Left lung (tissue), 4 donors: ENCODE measurements at regions not wholly inside any gene's neighbourhood (a gene's known extent, or its start where the extent isn't known, plus 50 kb on each side); places are given as distances from the start of the nearest gene placed in this dataset.

Experiments used
- ATAC-seq: fragments of 200-7000 bp; cut with Tn5 transposase; one replicate; pipeline ENCODE4 v1.9.1; 2020; ENCODE audit warnings: moderate library complexity
- DNase-seq, 4 donors: peaks; one replicate each; pipeline ENCODE4 v3.0.0-alpha.2; 2013 to 2020
- H3K27ac ChIP-seq, 2 donors: fragments of 200-600 bp; sonication (generic) in 1 of 2; one replicate each; pipeline versions ENCODE4 v1.5.0 to v1.8.0; 2020 to 2021
- H3K27me3 ChIP-seq, 2 donors: fragments of 200-600 bp; sonication (generic) in 1 of 2; one replicate each; pipeline versions ENCODE4 v1.5.0 to v1.8.0; 2020 to 2021
- H3K36me3 ChIP-seq, 2 donors: fragments of 200-600 bp; sonication (generic) in 1 of 2; one replicate each; pipeline versions ENCODE4 v1.5.0 to v1.8.0; 2020 to 2021
- H3K4me1 ChIP-seq, 2 donors: fragments of 200-600 bp; one replicate each; pipeline ENCODE4 v1.8.0; 2021
- H3K4me3 ChIP-seq, 2 donors: fragments of 200-600 bp; sonication (generic) in 1 of 2; one replicate each; pipeline versions ENCODE4 v1.5.0 to v1.8.0; 2020 to 2021; ENCODE audit warnings: mild to moderate bottlenecking in 1 of 2
- H3K9me3 ChIP-seq, 2 donors: fragments of 200-600 bp; sonication (generic) in 1 of 2; one replicate each; pipeline versions ENCODE4 v1.5.0 to v1.8.0; 2020 to 2021
- CTCF ChIP-seq, 2 donors: fragments of 200-600 bp; sonication (generic) in 1 of 2; IDR thresholded peaks; one replicate each; pipeline versions ENCODE4 v1.5.0 to v1.8.0; 2021; ENCODE audit warnings: antibody characterized with exemption in 2 of 2
- intact Hi-C, 2 donors: fragments of 100-400 bp; cut with DNase I; formaldehyde crosslinking; loops; one replicate each; pipeline versions ENCODE4 v1.11.2 to v1.14.2; 2022
- donor health status: DM: no; HTN: yes; CAD: no.
- donor health status: DM: no; HTN: no; CAD: no.

- Histone ChIP-seq H3K27ac (no peak overlapping the region), H3K36me3 (no peaks in the 10 kb centered on the region), H3K4me3 (no peak overlapping the region), H3K9me3 (peaks cover 0 to 5% of the 10 kb centered on the region in 2 donors), H3K27me3 (peaks cover 0 to 35% of the 10 kb centered on the region in 2 donors), H3K4me1 (no peaks in the 10 kb centered on the region)
- DNase-seq: no peak
- ATAC-seq: no peak
- no peak for TF ChIP-seq CTCF (IDR thresholded peaks at IDR 0.05)
- intact Hi-C loops: no loop called here
Measured at GRCh38 chr1:29777522-29777921, 541.2 kb downstream of the PTPRU start.

DNA sequence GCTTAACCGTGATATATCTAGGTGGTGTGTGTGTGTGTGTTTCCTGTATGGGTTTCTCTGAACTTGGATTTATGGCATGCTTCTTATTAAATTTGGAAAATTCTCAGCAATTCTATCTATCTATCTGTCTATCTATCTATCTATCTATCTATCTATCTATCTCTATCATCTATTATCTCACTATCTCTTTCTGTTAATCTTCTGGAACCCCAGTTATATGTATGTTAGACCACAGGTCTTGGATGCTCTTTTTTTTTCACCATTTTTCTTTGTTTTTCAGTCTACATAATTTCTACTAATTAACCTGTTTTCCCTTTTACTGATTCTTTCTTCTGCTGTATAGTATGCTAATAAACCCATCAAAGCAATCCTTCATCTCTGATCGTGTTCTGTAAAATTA, 538.0 kb downstream of the PTPRU start:
- no peak overlapping the region for H3K27ac ChIP-seq
- H3K27me3 ChIP-seq: peaks cover 0 to 15% of the 10 kb centered on the region in 2 donors
- H3K4me3 ChIP-seq: no peak overlapping the region
- ATAC-seq: no peak
- no peak for TF ChIP-seq CTCF (IDR thresholded peaks at IDR 0.05)
- H3K4me1 ChIP-seq: no peaks in the 10 kb centered on the region
- no peak for DNase-seq
- peaks cover 0 to 5% of the 10 kb centered on the region in 2 donors for H3K9me3 ChIP-seq
- intact Hi-C loops: no loop called here
- H3K36me3 ChIP-seq: no peaks in the 10 kb centered on the region

DNA sequence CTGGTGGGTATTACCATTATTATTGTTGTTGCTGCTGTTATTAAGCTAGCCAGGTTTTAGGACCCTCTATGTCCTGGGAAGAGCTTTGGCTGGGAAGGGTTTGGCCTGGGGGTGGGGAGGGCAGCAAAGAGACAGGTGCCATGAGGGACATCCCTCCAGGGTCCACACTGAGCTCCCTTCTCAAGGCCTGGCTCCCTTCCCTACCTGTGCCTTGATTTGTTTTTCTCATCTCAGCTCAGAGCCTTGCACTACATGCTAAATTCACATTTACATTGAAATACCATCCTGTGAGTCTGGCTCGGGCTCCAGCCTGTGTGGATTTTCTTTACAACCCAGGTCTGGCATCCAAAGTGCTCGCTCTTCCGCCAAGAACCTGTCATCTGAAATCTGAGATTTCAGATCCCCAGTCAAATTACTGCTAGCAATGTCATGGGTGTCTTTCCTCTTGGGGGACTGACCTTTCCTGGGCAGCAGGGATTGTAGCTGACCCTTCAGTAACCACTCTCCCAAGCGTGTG, 536.3 kb downstream of the PTPRU start:
- no peaks in the 10 kb centered on the region for H3K4me1 ChIP-seq
- TF ChIP-seq CTCF (IDR thresholded peaks at IDR 0.05): no peak
- H3K4me3 ChIP-seq: no peak overlapping the region
- H3K9me3 ChIP-seq: peaks cover 0 to 5% of the 10 kb centered on the region in 2 donors
- no peak for DNase-seq
- H3K27ac ChIP-seq: no peak overlapping the region
- H3K36me3 ChIP-seq: no peaks in the 10 kb centered on the region
- no peak for ATAC-seq
- peaks cover 0 to 13% of the 10 kb centered on the region in 2 donors for H3K27me3 ChIP-seq
- intact Hi-C loops: no loop called here

DNA sequence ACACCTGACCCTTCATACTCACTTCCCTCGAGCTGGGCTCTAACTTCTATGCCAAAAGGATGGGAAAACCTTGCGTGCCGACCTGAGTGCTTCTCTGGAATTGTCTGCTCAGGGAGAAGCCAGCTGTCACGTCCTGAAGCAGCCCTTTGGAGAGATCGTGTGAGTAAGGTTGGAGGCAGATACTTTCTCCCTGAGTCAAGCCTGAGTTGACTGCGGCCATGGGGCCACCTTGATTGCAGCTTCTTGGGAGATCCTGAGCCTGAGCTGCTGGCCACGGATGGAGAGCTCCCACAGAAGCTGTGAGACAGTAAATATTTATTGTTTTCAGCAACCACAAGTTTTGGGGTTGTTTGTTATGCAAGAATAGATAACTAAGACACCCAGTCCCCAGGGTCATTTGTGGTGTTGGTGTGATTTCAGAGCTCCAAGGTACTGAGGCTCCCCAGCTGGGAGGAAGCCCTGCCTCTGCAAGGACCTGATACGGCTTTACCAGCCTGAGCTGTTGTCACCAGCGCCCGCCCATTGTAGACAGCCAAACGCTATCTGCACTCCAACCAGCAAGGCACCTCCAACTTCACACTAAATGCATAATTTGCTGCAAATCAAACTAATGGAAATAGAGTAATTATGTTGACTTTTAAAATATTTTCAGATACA, 531.6 kb downstream of the PTPRU start:
- Histone ChIP-seq H3K27ac (no peak overlapping the region), H3K4me3 (no peak overlapping the region), H3K4me1 (no peaks in the 10 kb centered on the region), H3K27me3 (peaks cover 0 to 28% of the 10 kb centered on the region in 2 donors), H3K36me3 (no peaks in the 10 kb centered on the region), H3K9me3 (no peaks in the 10 kb centered on the region)
- intact Hi-C loops: no loop called here
- ATAC-seq (no peak), DNase-seq (no peak)
- TF ChIP-seq CTCF (IDR thresholded peaks at IDR 0.05): no peak

DNA sequence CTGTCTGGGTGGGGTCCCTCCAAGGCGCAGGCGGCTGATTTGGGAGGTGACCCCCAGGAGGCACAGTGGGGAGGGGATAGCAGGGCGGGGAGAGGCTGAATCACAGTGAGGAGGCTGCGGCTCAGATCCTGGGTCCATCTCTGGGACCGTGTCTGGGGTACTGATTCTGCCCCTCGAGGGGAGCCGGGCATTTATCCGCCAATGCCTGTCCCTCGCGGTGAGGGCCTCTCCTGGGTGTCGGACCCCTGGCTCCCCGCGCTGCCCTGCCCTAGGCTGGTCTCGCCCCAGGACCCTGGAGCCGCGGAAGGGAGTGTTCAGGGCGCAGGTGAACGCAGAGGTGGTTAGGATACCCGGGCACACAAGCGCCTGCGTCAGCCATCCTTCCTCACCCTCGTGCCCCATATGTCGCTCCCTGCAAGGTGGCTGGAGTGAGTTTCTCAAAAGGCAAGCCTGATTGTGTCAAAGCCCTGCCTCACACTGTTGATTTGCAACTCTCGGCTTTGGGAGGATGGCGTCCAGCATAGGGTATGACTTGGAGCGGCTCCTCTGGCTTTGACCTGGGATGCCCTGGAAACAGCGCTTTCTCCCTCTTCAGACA, 530.9 kb downstream of the PTPRU start:
- Histone ChIP-seq H3K9me3 (no peaks in the 10 kb centered on the region), H3K4me1 (no peaks in the 10 kb centered on the region), H3K27me3 (peaks cover 0 to 28% of the 10 kb centered on the region in 2 donors), H3K4me3 (no peak overlapping the region), H3K36me3 (no peaks in the 10 kb centered on the region), H3K27ac (no peak overlapping the region)
- TF ChIP-seq CTCF (IDR thresholded peaks at IDR 0.05): no peak
- intact Hi-C loops: no loop called here
- DNase-seq (peak in 1 of 4 donors; percentile 75), ATAC-seq (no peak)
